NCI-H1092 treated with DMSO at 0.1 percent for 48 hours (cell line): ENCODE measurements at regions not wholly inside any gene's neighbourhood (a gene's known extent, or its start where the extent isn't known, plus 50 kb on each side); places are given as distances from the start of the nearest gene placed in this dataset.
"Not testable (repeated sequence)": the region's sequence is repeated elsewhere in the genome, so short reads cannot be mapped to it uniquely, and the experiment has no call there.

Source experiments
- DNase-seq: peaks from one replicate; lab custom pipeline; 2025; lab: John Stamatoyannopoulos, UW

DNA sequence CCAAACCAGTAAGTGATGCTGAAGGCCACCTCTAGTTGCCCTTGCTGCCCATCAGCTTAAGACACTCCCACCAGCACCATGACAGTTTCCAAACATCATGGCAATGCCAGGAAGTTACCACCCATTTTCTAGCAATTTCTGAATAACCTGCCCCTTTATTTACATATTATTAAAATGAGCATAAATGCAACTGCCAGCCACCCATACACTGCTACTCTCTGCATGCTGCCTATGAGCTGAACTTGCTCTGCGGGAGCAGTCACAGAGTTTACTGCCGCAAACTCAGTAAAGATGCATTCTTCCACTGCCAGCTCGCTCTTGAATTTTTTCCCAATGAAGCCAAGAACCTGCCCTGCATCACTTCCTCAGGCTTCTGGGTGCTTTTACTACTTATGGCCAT lies 212.6 kb downstream of the SH2D4B start:
- DNase-seq = no peak

DNA sequence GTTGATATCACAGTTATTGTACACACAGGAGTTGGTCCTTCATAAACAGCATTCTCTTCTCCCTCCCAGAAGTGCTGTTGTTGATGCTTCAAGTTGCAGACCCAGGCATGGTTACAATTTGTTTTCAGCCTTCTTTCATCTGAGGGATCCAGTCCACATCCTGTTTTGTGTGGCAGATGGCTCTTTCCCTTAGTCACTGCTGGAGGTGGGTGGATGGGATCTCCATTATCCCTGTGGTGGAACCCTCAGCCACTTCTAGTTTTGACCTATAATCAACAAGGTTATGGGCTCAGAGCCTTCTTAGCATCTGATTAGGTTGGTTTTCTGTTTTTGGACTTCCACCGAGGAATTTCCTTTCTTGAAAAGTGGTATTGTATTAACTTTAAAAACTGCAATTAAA lies 214.2 kb downstream of the SH2D4B start:
- DNase-seq = no peak

DNA sequence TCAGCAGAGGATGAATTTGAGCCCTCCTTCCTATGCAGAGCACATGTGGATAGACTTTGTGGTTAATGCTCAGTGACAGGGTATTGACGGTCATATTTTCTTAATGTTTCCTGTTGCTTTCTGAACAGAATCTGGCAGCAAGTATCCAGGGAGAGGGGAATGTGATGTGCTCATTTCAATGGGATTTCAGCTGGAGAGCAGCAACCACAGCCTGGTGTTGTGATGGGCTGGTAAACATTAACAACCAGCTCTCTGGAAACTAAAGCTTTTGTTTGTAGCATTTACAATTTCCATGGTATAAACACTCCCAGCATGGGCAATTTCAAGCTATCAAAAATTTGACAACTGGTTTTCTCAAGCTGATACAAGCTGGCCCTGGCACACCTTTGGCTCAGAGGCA lies 215.9 kb downstream of the SH2D4B start:
- DNase-seq = no peak

DNA sequence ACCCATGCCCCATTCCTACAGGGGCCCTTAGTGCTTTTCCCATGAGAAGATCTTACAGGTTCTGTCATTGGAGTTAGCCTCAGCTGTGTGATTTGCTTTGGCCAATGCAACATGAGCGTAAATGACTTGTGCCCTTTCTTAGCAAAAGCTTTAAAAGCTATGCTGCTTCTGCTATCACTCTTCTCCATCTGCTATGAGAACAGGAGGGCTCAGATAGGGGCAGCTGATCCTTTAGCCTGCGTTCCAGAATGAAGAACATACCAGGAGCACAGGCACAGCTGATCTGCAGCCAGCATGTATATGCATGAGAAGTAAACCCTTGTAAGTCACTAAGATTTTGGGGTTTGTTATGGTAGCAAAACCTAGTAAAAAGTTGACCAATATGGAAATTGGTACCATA lies 218.2 kb downstream of the SH2D4B start:
- no peak for DNase-seq

DNA sequence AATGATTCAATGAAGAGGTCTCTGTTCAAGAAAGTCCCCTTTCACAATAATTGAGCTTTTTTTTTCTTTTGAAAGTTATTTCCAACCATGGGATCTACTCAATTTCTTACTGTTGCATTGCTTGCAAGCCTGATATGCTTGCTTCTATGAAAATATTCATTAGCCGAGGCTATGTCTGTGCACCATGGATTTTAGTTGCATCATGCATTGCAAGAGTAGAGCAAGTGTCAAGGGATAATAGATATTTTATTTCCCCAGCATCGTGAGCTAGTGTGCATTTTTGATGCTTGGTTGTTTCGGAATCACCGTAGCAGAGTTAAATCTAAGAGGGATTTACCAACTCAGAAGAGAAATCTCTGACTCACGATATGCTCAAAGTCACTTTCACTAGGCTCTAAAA lies 222.0 kb downstream of the SH2D4B start:
- DNase-seq = no peak

DNA sequence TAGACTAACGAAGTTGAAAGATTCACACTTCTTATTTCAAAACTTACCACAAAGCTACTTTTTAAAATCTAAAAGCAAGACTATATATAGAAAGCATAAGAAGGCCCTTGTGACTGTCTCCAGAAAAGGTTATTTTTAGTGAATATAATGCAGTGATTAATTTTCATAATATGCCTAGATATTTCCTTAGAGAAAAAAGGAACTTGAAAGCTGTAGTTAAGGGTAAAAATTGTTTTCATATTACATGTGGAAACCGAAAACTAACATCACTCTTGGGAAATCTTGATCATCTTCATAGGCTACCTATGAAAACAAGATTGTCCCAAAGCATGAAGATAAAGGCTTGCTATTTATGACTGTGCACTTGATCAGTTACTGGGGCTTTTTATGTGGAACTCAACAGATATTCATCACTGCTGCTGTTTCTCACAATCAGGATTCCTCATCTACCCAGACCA lies 223.2 kb downstream of the SH2D4B start:
- no peak for DNase-seq

DNA sequence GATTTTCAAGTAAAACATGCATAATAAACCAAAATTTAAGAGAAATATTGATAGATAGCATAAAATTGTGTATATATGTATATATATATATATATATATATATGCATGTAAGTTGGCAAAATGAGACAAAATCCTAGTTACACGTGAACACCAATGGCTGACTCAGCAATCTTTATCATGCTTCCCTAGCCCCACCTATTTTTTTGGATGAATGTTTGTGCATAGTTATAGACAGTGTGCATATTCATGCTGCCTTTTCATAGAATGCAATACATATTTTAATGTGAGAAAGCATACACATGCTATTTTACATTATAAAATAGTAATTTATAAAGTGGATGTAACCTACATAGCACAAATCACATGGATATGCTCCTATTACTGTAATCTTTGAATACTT lies 230.3 kb downstream of the SH2D4B start:
- DNase-seq = no peak

DNA sequence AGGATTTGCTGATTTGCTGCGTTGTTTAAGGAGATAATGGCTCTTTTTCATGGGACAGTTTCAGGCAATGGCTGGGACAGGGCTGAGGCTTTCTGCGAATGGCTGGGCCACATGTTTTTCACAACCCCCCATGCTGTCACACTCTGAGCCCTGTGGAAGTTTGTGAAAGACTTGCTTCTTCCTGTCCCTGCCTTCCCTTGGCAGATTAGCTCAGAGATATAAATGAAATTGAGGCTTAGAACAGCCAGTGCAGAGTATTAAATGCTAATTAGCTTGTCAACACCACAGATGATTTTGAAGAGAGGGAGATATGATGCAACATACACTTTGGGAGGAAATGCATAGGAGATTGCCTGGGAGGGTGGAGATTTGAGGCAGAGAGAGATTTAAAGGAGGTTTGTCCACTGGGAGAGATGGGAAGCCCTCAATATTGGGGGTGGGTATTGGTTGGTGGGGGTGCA lies 232.0 kb downstream of the SH2D4B start:
- no peak for DNase-seq

DNA sequence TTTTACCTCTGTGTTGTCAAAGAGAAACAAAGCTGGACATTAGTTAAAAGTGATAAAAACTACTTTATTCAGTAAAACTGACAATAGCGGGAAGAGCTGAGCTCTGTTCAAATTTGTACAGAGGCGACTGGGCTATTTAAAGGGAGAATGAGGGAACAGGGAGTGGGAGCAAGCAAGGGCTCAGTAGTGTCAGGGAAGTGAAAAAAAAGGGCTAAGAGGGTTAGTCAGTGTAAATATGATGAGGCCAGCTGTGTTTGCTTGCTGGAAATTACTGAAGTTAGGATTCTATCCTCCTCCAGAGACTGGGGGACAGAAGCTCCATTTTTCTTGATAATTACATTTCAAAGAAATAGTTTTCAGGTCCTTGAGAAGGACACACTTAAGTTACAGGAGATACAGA lies 232.5 kb downstream of the SH2D4B start:
- DNase-seq = no peak

DNA sequence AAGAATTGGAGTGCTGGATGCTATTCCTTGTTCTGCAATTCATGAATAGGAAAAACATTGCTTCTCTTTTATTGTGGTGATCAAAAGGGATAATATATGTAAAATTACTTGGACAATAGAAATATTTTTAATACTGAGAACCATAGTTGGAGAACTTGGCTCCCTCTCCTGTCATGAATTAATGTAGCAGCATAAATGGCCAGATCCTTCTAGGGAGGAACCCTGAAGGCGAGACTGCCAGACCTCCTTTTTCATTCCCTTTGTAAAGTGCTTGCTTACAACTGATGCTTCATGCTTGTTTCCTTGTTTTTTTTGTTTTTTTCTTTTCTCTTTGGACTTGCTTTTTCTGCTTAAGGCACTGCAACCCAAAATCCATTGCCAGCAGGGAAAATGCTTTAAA lies 233.6 kb downstream of the SH2D4B start:
- DNase-seq = no peak

DNA sequence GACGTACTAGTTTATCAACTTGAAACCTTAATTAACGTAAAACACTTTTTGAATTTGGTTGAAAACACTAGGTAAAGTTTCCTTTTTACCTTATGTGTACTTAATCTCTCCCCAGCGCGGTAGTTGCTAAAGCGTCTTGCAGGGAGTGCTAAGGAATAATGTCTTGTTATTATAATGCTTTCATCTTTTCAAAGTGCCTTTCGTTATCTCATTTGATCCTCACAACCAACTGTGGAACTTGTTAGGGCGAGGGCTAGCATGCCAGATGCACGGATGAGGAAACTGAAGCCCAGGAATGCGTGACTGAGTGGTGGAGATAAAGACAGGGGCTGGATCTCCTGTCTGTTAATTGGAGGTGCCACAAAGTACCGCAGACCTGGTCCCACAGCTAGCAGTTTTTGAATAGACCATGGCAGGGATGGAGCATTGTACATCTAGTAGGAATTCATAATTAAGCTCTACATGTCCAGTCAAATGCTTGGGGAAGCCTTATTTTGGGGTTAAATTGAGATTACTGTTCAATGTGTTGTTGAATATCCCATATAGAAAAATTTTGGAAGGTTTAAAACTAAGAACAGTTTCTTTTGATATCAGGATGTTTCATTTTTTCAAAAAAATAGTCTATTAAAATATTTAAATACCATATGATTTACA lies 234.3 kb downstream of the SH2D4B start:
- DNase-seq = no peak

DNA sequence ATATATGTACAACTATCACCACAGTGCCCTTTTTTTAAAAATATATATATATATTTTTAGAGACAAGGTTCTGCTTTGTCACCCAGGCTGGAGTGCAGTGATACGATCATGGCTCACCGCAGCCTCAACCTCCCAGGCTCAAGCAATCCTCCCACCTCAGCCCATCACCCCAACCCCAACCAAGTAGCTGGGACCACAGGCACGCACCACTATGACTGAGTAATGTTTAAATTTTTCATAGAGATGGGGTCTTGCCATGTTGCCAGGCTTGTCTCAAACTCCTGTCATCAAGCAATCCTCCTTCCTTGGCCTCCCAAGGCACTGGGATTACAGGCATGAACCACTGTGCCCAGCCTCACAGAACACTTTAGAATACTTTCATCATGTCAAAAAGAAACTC lies 234.9 kb downstream of the SH2D4B start:
- DNase-seq = no peak

DNA sequence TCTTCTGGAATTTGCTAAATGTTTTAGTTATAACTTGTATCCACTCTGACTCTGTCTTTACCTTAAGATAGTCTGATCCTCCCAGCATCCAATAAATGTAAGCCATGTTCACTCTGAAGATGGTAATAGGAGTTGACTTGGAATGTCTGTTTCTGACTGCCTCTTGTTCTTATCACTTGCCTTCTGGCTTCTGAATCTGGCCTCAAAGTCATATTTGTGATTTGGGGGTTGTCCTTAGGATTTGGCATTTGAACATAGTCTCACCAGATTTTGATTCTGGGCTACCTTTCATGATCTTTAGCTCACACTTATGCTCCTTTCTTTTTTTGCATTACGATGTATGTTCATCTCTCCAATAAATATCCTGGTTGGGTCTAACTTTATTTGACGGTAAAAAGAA lies 247.0 kb downstream of the SH2D4B start:
- DNase-seq = no peak

DNA sequence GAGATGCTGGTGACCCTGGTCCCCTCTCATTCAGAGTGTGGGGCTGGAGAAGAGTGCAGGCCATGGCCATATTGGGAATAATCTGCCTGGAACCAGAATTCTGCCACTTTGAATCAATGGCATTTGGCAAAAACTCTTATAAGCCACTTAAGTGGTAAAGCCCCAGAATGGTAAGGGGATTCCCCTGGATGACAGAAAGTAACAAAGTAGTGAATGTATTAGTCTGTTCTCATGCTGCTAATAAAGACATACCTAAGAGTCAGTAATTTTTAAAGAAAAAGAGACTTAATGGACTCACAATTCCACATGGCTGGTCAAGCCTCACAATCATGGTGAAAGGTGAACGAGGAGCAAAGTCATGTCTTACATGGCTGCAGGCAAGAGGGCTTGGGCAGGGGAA lies 248.6 kb downstream of the SH2D4B start:
- no peak for DNase-seq

DNA sequence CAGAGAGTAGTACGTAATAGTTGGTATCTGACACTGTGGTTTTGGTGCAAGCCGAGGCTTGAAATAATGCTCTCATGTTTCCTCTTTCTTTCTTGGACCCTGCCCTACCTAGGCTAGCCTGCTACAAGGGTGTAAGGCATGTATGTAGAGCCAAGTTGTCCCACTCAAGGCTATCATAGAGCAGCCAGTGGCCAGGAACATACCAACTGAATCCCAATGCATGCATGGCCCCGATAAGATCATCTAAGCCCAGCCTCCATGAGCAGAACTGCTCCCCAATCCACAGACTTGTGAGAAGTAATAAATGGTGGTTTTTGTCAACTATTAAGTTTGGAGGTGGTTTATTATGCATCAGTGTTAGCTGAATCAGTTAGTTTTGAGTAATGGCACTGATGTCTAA lies 250.2 kb downstream of the SH2D4B start:
- DNase-seq = no peak

DNA sequence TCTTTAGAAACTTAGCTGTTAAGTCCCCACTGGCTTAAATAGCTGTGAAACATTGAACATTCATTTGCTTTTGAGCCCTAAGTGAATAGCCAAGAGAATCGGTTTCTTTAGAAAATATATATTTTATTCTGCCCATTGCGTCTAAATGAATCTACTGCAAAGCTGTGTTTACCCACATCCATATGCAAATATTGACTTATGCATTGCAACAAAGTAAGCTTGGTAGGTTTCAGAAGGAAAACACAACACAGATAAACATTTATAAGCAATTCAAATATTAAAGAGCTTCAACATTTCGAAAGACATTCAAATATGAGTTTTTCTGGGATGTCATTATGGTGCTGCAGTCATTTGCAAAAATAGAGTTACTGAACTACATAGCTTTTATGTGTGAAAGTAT lies 257.3 kb downstream of the SH2D4B start:
- DNase-seq = no peak

DNA sequence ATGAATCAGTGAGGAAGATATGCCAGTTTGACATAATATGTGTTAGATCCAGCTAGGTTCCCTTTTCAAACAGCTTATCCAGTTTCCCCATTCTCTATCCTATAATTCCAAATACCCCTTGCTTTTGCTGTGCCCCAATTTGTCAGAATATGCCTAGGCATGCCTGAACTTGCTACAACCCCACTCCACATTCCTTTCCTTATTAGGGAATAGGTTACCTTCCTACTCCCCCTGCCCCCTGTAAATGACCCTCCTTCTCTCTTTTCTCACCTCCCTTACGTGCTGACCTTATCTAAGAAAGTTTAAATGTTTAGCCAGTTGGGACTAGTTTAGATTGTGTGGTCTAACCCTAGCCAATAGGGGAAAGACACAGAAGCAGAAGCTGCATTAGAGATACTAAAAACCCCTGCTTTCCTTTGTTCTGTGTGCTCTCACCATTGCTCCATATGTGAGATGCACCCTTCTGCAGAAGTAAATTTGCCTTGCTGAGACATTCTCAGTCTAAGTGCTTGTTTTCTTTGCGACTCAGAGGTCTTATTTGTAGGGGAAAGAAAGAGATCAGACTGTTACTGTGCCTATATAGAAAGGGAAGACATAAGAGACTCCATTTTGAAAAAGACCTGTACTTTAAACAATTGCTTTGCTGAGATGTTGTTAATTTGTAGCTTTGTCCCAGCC lies 267.8 kb downstream of the SH2D4B start:
- DNase-seq = no peak

DNA sequence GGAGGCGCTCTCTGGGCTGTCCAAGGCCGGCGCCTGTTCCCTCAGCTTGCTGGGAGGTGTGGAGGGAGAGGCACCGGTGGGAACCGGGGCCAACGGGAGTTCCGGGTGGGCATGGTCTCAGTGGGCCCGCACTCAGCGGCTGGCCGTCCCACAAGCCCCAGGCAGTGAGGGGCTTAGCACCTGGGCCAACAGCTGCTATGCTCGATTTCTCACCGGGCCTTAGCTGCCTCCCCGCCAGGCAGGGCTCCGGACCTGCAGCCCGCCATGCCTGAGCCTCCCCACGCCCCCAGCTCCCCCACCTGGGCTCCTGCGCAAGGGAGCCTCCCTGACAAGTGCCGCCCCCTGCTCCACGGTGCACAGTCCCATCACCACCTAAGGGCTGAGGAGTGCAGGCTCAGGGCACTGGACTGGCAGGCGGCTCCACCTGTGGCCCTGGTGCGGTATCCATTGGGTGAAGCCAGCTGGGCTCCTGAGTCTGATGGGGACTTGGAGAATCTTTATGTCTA lies 276.5 kb downstream of the SH2D4B start:
- DNase-seq = no peak

DNA sequence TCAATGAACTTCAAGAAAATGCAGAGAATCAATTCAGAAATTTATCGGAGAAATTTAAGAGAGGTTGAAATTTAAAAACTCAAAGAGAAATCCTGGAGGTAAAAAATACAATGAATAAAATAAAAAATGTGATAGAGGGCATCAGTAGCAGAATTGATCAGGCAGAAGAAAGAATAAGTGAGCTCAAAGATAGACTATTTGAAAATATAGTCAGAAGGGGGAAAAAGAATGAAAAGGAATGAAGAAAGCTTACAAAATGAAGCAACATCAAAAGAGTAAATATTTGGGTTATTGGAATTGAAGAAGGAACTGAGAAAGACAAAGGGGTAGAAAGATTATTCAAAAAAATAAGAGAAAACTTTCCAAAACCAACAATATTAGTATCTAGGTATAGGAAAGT lies 291.4 kb downstream of the SH2D4B start:
- DNase-seq = no peak

DNA sequence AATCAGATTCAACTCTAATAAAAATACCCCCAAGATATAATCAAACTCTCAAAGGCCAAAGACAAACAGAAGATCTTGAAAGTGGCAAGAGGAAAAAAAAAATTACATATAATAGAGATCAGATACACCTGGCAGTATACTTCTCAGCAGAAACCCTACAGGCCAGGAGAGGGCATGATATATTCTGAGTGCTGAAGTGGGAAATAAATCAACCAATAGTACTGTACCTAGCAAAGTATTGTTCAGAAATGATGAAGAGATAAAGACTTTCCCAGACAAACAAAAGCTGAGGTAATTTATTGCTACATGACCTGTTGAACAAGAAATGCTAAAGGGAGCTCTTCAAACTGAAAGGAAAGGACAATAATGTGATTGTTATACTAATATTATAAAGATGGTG lies 291.9 kb downstream of the SH2D4B start:
- DNase-seq = no peak

DNA sequence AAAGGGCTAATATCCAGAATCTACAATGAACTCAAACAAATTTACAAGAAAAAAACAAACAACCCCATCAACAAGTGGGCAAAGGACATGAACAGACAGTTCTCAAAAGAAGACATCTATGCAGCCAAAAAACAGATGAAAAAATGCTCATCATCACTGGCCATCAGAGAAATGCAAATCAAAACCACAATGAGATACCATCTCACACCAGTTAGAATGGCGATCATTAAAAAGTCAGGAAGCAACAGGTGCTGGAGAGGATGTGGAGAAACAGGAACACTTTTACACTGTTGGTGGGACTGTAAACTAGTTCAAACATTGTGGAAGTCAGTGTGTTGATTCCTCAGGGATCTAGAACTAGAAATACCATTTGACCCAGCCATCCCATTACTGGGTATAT lies 295.0 kb downstream of the SH2D4B start:
- not testable (repeated sequence) for DNase-seq

DNA sequence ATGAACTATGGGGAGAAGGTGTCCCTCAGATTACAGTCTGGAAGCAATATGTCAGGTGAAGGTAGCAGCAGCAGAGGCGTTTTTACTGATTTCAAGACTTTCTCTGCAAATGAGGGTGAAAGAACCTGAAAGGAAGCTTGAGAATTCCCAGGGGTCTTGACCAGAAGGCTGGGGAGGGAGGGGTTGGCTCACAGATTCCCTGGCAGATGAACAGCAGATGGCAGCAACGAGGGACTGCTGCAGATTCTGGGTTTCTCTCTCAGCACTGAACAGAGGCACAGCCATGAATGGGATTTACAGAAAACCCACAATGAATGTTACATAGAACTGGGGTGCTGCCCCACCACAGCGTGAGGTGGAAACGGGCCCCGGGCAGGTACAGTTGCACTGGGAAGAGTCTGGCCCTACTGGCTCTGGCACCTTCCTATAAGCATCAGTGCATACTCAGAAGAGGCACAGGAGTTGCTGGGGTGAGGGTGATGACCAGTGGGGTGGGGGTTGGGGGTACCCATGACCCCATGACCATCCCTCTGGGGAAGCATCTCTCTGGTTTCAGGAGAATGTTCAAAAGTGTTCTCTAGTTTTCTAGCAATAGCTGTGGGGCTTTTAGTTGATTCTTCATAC lies 317.8 kb downstream of the SH2D4B start:
- no peak for DNase-seq

DNA sequence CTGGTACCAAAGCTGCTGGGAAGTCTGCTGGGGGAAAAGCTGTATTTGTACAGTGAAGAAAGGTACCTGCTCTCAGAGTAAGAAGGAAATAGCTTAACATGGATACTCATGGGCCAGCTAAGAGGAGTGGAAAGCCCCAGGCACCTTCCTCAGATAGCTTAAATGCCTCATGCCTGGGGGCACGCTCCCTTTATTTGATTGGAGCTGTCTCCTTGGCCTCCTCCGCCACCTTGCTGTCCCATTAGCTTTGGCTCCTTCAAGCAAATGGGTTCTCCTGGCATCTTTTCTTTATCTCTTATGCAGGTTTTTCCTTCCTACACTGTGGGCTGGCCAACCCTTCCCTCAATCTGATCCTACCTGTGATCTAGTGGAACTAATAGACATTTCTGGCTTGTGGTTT lies 318.5 kb downstream of the SH2D4B start:
- DNase-seq = no peak
